ENCODE measurements at regions not wholly inside any gene's neighbourhood (a gene's known extent, or its start where the extent isn't known, plus 50 kb on each side); places are given as distances from the start of the nearest gene placed in this dataset.
"Not testable (repeated sequence)": the region's sequence is repeated elsewhere in the genome, so short reads cannot be mapped to it uniquely, and the experiment has no call there.

DNA sequence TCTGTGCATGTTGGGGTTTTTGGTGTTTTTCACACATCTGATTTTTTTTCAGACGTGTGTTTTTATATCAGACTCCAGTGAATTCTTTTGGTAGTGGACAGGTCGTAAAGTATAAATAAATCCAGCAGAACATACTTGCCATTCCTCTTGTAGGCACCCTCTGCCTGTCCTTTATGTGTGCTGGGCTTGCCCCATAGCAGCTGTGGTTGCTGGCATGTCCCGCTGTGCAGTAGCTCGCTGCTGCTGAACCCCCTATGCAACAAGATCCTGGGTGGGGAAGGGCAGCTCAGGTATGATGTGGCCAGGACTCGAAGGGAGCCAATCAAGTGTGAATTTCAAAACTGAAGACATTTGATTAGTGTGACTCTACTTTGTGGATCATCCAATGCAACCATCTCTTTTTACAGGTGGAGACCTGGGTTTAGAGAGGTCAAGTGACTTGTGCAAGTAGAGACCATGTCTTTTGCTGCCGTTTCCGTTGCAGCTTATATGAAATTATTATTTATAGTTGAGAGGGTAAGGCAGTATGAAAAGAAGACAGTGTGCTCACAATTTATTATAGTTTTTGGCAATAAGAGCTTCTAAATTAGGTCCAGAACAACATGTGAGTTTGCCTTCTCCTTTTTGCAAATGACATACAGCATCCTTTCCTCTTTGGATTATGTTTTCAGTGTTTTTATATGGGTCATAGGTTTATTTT, 350.8 kb upstream of the C2CD4B start:
- DNase-seq (ENCODE audit: low read depth), result no peak
- H3K4me3 ChIP-seq (ENCODE audit: low read depth, low read length), result no peak overlapping the region
- TF ChIP-seq, protein P1, sequence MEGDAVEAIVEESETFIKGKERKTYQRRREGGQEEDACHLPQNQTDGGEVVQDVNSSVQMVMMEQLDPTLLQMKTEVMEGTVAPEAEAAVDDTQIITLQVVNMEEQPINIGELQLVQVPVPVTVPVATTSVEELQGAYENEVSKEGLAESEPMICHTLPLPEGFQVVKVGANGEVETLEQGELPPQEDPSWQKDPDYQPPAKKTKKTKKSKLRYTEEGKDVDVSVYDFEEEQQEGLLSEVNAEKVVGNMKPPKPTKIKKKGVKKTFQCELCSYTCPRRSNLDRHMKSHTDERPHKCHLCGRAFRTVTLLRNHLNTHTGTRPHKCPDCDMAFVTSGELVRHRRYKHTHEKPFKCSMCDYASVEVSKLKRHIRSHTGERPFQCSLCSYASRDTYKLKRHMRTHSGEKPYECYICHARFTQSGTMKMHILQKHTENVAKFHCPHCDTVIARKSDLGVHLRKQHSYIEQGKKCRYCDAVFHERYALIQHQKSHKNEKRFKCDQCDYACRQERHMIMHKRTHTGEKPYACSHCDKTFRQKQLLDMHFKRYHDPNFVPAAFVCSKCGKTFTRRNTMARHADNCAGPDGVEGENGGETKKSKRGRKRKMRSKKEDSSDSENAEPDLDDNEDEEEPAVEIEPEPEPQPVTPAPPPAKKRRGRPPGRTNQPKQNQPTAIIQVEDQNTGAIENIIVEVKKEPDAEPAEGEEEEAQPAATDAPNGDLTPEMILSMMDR (conservative IDR thresholded peaks at IDR 0.05; ENCODE audit: low read depth, low read length), result no peak

DNA sequence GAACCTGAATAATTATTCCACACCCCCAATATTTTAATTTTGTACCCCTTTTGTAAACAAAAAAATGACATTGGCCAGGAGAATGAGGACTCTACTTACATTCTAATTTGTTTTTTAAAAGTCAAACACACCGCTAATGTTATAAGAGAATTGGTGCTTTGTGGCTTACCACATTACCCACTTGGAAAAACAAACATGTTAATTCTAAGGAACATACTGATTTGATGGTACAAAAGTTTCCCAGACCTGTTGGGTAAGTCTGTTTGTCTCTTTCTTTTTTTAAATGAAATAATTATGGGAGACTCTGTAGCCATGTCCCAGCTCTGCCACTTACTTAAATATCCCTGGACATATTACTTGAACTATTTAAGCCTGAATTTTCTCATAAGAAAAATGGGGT, 352.5 kb upstream of the C2CD4B start:
- TF ChIP-seq, protein P1 (conservative IDR thresholded peaks at IDR 0.05; ENCODE audit: low read depth, low read length), result no peak
- DNase-seq (ENCODE audit: low read depth), result no peak
- H3K4me3 ChIP-seq (ENCODE audit: low read depth, low read length), result no peak overlapping the region

DNA sequence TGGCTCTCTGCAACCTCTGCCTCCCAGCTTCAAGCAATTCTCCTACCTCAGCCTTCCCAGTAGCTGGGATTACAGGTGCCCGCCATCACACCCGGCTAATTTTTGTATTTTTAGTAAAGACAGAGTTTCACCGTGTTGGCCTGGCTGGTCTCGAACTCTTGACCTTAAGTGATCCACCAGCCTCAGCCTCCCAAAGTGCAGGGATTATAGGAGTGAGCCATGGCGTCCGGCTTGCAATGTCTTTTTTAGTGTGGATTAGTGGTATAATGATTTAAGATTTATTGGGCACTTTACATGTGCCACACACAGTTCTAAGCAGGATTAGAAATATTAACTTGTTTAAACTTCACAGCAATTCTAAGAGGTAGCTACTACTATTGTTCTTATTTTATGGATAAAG, 353.6 kb upstream of the C2CD4B start:
- not testable (repeated sequence) for DNase-seq (ENCODE audit: low read depth); H3K4me3 ChIP-seq (ENCODE audit: low read depth, low read length)

DNA sequence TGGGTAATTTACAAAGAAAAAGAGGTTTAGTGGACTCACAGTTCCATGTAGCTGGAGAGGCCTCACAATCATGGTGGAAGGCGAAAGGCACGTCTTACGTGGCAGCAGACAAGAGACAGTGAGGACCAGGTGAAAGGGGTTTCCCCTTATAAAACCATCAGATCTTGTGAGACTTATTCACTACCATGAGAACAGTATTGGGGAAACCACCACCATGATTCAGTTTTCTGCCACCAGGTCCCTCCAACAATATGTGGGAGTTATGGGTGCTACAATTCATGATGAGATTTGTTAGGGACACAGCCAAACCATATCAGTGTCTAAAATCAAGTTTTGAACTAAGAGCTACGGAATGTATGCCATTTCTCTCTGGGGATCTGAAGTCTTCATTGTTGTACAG, 354.8 kb upstream of the C2CD4B start:
- TF ChIP-seq, protein P1 (conservative IDR thresholded peaks at IDR 0.05; ENCODE audit: low read depth, low read length), result no peak
- no peak for DNase-seq (ENCODE audit: low read depth)
- H3K4me3 ChIP-seq (ENCODE audit: low read depth, low read length), result no peak overlapping the region

DNA sequence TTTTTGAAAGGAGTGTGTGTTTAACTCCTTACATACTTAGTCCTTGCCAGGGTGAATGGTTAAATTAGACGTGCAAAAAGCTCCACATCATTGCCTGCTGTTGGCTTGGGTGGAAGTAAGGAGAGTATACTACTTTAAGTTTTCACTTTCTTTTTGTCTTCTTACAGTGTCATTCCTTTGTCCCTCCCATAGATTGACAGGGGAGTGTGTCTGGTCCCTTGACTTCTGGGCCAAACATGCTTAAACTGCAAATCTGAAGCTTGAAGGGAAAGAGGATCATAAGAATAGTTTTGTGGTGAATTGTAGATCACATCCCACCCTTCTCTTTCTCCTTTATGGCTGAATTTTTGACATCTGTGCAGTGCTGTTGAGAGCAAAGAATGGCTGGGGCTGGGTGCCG, 355.8 kb upstream of the C2CD4B start:
- H3K4me3 ChIP-seq (ENCODE audit: low read depth, low read length), result no peak overlapping the region
- no peak for DNase-seq (ENCODE audit: low read depth)
- TF ChIP-seq, protein P1 (conservative IDR thresholded peaks at IDR 0.05; ENCODE audit: low read depth, low read length), result no peak

DNA sequence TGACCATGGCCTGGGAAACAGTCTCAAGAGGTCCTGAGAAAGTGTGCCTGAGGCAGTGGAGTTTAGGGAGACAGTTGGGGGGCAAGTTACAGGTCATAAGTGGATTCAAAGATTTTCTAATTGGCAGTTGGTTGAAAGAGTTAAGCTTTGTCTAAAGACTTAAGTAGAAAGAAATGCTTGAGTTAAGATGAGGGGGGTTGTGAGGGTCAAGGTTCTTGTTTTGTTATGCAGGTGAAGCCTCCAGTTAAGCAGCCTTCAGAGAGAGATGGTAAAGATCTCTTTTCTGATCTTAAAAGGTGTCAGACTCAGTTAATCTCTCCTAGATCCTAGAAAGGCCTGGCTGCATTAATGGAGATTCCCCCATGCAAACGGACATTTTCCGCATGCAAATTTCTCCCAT, 356.3 kb upstream of the C2CD4B start:
- TF ChIP-seq, protein P1 (conservative IDR thresholded peaks at IDR 0.05; ENCODE audit: low read depth, low read length), result no peak
- DNase-seq (ENCODE audit: low read depth), result no peak
- no peak overlapping the region for H3K4me3 ChIP-seq (ENCODE audit: low read depth, low read length)

DNA sequence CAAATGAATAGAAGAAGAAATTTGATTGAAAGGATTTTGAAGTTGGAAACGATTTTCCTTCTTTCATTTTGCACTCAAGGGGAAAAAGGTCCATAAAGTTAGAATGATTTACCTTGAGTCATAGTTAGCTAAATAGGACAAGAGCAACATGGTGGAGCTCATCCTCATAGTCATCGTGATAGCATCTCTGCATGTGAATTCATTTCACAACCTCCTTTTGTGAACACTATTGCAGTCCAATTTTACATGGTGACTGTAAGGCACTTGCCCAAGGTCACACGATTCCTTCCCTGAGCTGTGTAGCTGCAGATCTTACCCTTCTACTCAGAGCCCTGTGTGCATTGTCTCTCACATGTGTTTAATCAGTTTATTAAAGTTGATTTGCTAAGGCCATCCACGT, 359.8 kb upstream of the C2CD4B start:
- no peak for DNase-seq (ENCODE audit: low read depth)
- TF ChIP-seq, protein P1 (conservative IDR thresholded peaks at IDR 0.05; ENCODE audit: low read depth, low read length), result no peak

More for the DNA sequence above, 359.8 kb upstream of the C2CD4B start:
- H3K4me3 ChIP-seq (ENCODE audit: low read depth, low read length), result no peak overlapping the region

Measured in epithelial cell of proximal tubule (primary cell).